Ishikawa (cell line): ENCODE measurements at regions not wholly inside any gene's neighbourhood (a gene's known extent, or its start where the extent isn't known, plus 50 kb on each side); places are given as distances from the start of the nearest gene placed in this dataset.

Experiments
- CEBPB ChIP-seq: IDR thresholded peaks from 2 replicates; pipeline ENCODE4 v1.6.1; 2012
- CREB1 ChIP-seq: IDR thresholded peaks from 2 replicates; pipeline ENCODE4 v1.6.1; 2012; ENCODE audit warnings: low read depth
- EP300 ChIP-seq: IDR thresholded peaks from 2 replicates; pipeline ENCODE4 v1.6.1; 2012; ENCODE audit warnings: borderline replicate concordance
- MAX ChIP-seq: IDR thresholded peaks from 2 replicates; pipeline ENCODE4 v1.6.1; 2012
- NFIC ChIP-seq: IDR thresholded peaks from 2 replicates; pipeline ENCODE4 v1.6.1; 2012
- RAD21 ChIP-seq: IDR thresholded peaks from 2 replicates; pipeline ENCODE4 v1.6.1; 2012; ENCODE audit warnings: low read depth
- REST ChIP-seq: IDR thresholded peaks from 2 replicates; pipeline ENCODE4 v1.6.1; 2012; ENCODE audit warnings: low read depth, mild to moderate bottlenecking
- TAF1 ChIP-seq: IDR thresholded peaks from 2 replicates; pipeline ENCODE4 v1.6.1; 2012; ENCODE audit warnings: low read depth, mild to moderate bottlenecking
- USF1 ChIP-seq: IDR thresholded peaks from 2 replicates; pipeline ENCODE4 v1.6.1; 2012
- YY1 ChIP-seq: IDR thresholded peaks from 2 replicates; pipeline ENCODE4 v1.6.1; 2012; ENCODE audit warnings: low read depth

- TF ChIP-seq EP300 (peak; percentile 50; the same call in 1 of the 2 replicates), MAX (no peak), RAD21 (no peak), YY1 (no peak), REST (no peak), NFIC (peak; percentile 67), CEBPB (no peak), USF1 (no peak), TAF1 (no peak), CREB1 (no peak)
Observed at GRCh38 chr13:99067159-99067985, 89.5 kb upstream of the DOCK9 start.
